Activated naive CD4-positive, alpha-beta T cell (primary cell): ENCODE measurements at regions not wholly inside any gene's neighbourhood (a gene's known extent, or its start where the extent isn't known, plus 50 kb on each side); places are given as distances from the start of the nearest gene placed in this dataset.

Source experiments
- DNase-seq, 4 experiments: peaks; one replicate each; lab custom pipeline; 2025; lab: John Stamatoyannopoulos, UW

GRCh38 chr6:140062043-140063020 is 687.9 kb upstream of the CITED2 start:
- DNase-seq: no peak

GRCh38 chr6:140061110-140062042 is 686.9 kb upstream of the CITED2 start:
- no peak for DNase-seq

- no peak for DNase-seq
Observed at GRCh38 chr6:140059947-140060346, 685.5 kb upstream of the CITED2 start.

- DNase-seq: no peak
Observed at GRCh38 chr6:140058863-140059262, 684.4 kb upstream of the CITED2 start.

- DNase-seq: no peak
Observed at GRCh38 chr6:140052736-140053729, 678.6 kb upstream of the CITED2 start.

GRCh38 chr6:140051521-140052512 is 677.4 kb upstream of the CITED2 start:
- DNase-seq: no peak

GRCh38 chr6:140050101-140050995 is 675.9 kb upstream of the CITED2 start:
- DNase-seq: no peak

- DNase-seq: no peak
Observed at GRCh38 chr6:140049251-140049650, 674.8 kb upstream of the CITED2 start.

GRCh38 chr6:140048202-140048790 is 673.8 kb upstream of the CITED2 start:
- DNase-seq: no peak

- DNase-seq: no peak
Observed at GRCh38 chr6:140047321-140047720, 672.9 kb upstream of the CITED2 start.

GRCh38 chr6:140046016-140046632 is 671.7 kb upstream of the CITED2 start:
- DNase-seq: no peak

GRCh38 chr6:140045116-140045515 is 670.7 kb upstream of the CITED2 start:
- DNase-seq: no peak

GRCh38 chr6:140044626-140045025 is 670.2 kb upstream of the CITED2 start:
- no peak for DNase-seq

GRCh38 chr6:140043762-140044378 is 669.4 kb upstream of the CITED2 start:
- no peak for DNase-seq

- DNase-seq: no peak
Observed at GRCh38 chr6:140043357-140043756, 668.9 kb upstream of the CITED2 start.

- no peak for DNase-seq
Observed at GRCh38 chr6:140041571-140042332, 667.3 kb upstream of the CITED2 start.

GRCh38 chr6:140041056-140041455 is 666.6 kb upstream of the CITED2 start:
- no peak for DNase-seq
